Smooth muscle cell (in vitro differentiated cells): ENCODE measurements at regions not wholly inside any gene's neighbourhood (a gene's known extent, or its start where the extent isn't known, plus 50 kb on each side); places are given as distances from the start of the nearest gene placed in this dataset.

Source experiments
- DNase-seq: peaks from one replicate; lab custom pipeline; 2025; ENCODE audit not compliant: unreplicated experiment; lab: John Stamatoyannopoulos, UW
- H2AFZ ChIP-seq: fragments of 200-600 bp; sonication (generic); 2 replicates; pipeline ENCODE4 v1.6.0; 2016; ENCODE audit warnings: antibody characterized with exemption, low read depth, mild to moderate bottlenecking
- H3F3A ChIP-seq: fragments of 200-600 bp; sonication (generic); 2 replicates; pipeline ENCODE4 v1.6.0; 2017; ENCODE audit warnings: antibody characterized with exemption, low read depth
- H3K27ac ChIP-seq: fragments of 200-600 bp; sonication (generic); 2 replicates; pipeline ENCODE4 v1.5.1; 2016; ENCODE audit warnings: low read depth, mild to moderate bottlenecking
- H3K27me3 ChIP-seq: fragments of 200-600 bp; sonication (generic); 2 replicates; pipeline ENCODE4 v1.6.1; 2016; ENCODE audit warnings: low read depth, mild to moderate bottlenecking
- H3K36me3 ChIP-seq: fragments of 200-600 bp; sonication (generic); 2 replicates; pipeline ENCODE4 v1.5.1; 2016; ENCODE audit warnings: low read depth
- H3K4me1 ChIP-seq: fragments of 200-600 bp; sonication (generic); 2 replicates; pipeline ENCODE4 v1.5.1; 2016; ENCODE audit warnings: low read depth
- H3K4me2 ChIP-seq: fragments of 200-600 bp; sonication (generic); 2 replicates; pipeline ENCODE4 v1.6.0; 2016; ENCODE audit warnings: mild to moderate bottlenecking
- H3K4me3 ChIP-seq: fragments of 200-600 bp; sonication (generic); 2 replicates; pipeline ENCODE4 v1.5.1; 2016; ENCODE audit warnings: mild to moderate bottlenecking
- H3K79me2 ChIP-seq: fragments of 200-600 bp; sonication (generic); 2 replicates; pipeline ENCODE4 v1.6.0; 2016; ENCODE audit warnings: low read depth, mild to moderate bottlenecking
- H3K9ac ChIP-seq: fragments of 200-600 bp; sonication (generic); 2 replicates; pipeline ENCODE4 v1.6.0; 2016; ENCODE audit warnings: low read depth
- H3K9me3 ChIP-seq: fragments of 200-600 bp; sonication (generic); replicated peaks from 2 replicates; pipeline ENCODE4 v1.5.1; 2016; ENCODE audit warnings: low read depth
- H4K20me1 ChIP-seq: fragments of 200-600 bp; sonication (generic); 2 replicates; pipeline ENCODE4 v1.6.0; 2016; ENCODE audit warnings: low read depth
- WGBS: methylation state at CpG from one replicate; pipeline ENCODE4 v1.1.7; 2016; ENCODE audit warnings: low lambda C conversion rate; 5-methylcytosine and 5-hydroxymethylcytosine counted together
- TF ChIP-seq, protein P1 (sequence below): fragments of 200-600 bp; sonication (generic); IDR thresholded peaks from 2 replicates; pipeline ENCODE4 v1.5.1; 2017; ENCODE audit warnings: borderline replicate concordance, mild to moderate bottlenecking, antibody characterized with exemption; ENCODE audit not compliant: insufficient read depth, poor library complexity, severe bottlenecking

DNA sequence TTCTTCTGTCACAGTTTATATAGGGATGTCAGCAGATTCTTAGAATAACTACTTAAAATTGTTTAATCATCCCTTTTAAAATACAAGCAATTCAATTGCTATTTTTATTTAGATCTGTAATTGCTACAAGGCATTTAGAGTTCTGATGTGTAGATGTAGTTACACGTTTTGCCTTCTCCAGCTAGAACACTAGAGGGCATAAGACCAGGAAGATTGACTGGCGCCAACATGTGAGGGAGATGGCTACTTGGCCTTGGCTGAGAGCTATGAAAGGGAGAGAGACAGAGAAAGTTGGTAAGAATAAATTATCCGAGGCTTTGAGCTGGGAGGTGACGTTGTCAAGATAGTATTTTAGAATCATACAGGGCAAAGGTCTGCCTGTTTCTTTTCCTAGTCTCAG, 563.7 kb upstream of the PRKX start:
- no peak overlapping the region for H3K4me2 ChIP-seq
- DNase-seq: no peak
- H3K4me3 ChIP-seq: no peak overlapping the region
- TF ChIP-seq, protein P1, sequence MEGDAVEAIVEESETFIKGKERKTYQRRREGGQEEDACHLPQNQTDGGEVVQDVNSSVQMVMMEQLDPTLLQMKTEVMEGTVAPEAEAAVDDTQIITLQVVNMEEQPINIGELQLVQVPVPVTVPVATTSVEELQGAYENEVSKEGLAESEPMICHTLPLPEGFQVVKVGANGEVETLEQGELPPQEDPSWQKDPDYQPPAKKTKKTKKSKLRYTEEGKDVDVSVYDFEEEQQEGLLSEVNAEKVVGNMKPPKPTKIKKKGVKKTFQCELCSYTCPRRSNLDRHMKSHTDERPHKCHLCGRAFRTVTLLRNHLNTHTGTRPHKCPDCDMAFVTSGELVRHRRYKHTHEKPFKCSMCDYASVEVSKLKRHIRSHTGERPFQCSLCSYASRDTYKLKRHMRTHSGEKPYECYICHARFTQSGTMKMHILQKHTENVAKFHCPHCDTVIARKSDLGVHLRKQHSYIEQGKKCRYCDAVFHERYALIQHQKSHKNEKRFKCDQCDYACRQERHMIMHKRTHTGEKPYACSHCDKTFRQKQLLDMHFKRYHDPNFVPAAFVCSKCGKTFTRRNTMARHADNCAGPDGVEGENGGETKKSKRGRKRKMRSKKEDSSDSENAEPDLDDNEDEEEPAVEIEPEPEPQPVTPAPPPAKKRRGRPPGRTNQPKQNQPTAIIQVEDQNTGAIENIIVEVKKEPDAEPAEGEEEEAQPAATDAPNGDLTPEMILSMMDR: no peak
- H3K36me3 ChIP-seq: no peaks in the 10 kb centered on the region
- no peak overlapping the region for H2AFZ ChIP-seq
- no peak overlapping the region for H3K9ac ChIP-seq
- no peaks in the 10 kb centered on the region for H4K20me1 ChIP-seq
- no peaks in the 10 kb centered on the region for H3K79me2 ChIP-seq
- H3K9me3 ChIP-seq: no peaks in the 10 kb centered on the region
- H3K4me1 ChIP-seq: no peaks in the 10 kb centered on the region
- no peaks in the 10 kb centered on the region for H3F3A ChIP-seq
- H3K27ac ChIP-seq: no peak overlapping the region
- H3K27me3 ChIP-seq: no peaks in the 10 kb centered on the region
- WGBS: 82% methylated on average over 4 of the region's 4 CpGs

DNA sequence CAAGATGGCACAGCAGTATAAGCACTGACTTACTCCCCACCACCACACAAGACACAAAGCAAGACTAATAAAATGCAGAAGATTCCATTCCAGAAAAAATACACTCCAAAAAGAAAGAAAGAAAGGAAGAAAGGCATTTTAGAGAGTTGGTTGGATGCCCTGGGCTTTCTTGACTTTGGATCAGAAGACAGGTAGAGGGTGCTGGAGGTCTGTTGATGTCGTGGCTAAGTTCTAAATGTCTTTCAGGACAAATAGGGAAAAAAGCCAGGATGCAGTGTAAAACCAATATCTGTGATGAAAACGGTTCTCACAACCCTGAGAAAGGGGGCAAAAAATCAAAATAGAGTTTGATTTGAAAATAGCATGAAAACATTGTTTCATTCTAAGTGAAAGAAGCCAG, 555.2 kb upstream of the PRKX start:
- TF ChIP-seq, protein P1: no peak
- no peaks in the 10 kb centered on the region for H3K79me2 ChIP-seq
- 38% methylated on average over 2 of the region's 2 CpGs for WGBS

DNA sequence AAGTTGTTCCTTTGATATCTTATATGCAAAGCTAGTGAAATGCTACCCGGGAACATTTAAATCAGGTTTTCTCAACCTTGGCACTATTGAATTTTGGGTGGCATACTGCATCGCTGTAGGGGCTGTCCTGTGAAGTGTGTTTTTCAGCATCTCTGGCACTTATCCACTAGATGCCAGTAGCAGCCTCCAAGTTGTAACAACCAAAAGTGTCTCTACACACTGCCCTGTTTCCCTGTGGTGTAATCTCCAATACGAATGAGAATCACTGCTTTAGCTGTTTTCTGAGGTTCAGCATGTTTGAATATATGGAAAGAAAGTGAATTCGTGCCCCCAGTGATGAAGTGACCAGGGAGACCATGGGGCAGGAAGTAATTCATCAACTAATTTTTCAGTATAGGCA, 551.6 kb upstream of the PRKX start:
- no peak for DNase-seq
- H2AFZ ChIP-seq: no peak overlapping the region
- no peaks in the 10 kb centered on the region for H3K27me3 ChIP-seq
- H3K4me1 ChIP-seq: peaks cover 4% of the 10 kb centered on the region
- no peaks in the 10 kb centered on the region for H4K20me1 ChIP-seq
- H3K9me3 ChIP-seq: no peaks in the 10 kb centered on the region
- H3K27ac ChIP-seq: no peak overlapping the region
- peaks cover 7% of the 10 kb centered on the region for H3F3A ChIP-seq
- no peak overlapping the region for H3K4me3 ChIP-seq
- H3K4me2 ChIP-seq: no peak overlapping the region
- H3K9ac ChIP-seq: no peak overlapping the region
- TF ChIP-seq, protein P1: no peak
- 93% methylated on average over 4 of the region's 4 CpGs for WGBS
- H3K79me2 ChIP-seq: no peaks in the 10 kb centered on the region
- no peaks in the 10 kb centered on the region for H3K36me3 ChIP-seq

More for the DNA sequence above, 555.2 kb upstream of the PRKX start:
- Histone ChIP-seq H2AFZ (no peak overlapping the region), H3F3A (peaks cover 2% of the 10 kb centered on the region), H3K9ac (no peak overlapping the region), H3K4me3 (no peak overlapping the region), H3K9me3 (no peaks in the 10 kb centered on the region), H3K36me3 (no peaks in the 10 kb centered on the region), H3K4me1 (no peaks in the 10 kb centered on the region), H3K27ac (no peak overlapping the region), H3K4me2 (no peak overlapping the region), H4K20me1 (no peaks in the 10 kb centered on the region), H3K27me3 (no peaks in the 10 kb centered on the region)
- no peak for DNase-seq

DNA sequence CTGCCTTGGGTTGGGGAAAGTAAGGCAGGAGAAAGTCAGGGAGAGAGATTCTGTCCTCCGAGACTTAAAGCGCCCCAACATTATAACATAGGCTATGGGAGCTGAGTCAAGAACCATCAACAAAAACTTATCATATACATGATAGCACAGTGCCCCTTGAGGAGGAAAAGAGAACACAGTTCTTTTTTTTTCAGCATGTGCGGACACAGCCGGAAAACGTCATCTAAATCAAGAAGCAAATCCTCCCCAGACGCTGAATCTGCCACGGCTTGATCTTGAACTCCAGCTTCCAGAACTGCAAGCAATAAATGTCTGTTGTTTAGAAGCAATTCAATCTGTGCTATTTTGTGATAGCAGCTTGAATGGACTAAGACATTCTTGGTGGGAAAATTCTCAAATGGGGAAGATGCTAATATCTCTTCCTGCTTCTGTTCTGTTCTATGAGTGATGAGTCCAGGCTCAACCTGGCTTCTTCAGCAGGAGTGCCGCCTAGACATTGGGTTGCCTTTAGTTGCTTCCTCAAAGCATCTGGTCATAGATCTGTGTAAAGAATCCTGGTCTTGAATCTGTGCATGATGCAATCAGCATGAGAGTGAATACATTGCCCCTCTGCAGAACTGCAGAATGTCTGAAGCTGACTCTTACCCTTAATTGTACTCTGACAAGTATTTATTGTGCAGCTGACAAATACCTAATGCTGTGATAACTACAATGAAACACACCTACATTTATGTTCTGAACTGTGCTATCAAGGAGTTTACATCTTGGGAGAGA, 549.8 kb upstream of the PRKX start:
- no peaks in the 10 kb centered on the region for H4K20me1 ChIP-seq
- no peak overlapping the region for H3K9ac ChIP-seq
- H3K4me2 ChIP-seq: peak overlapping the region; percentile 82
- no peaks in the 10 kb centered on the region for H3K9me3 ChIP-seq
- H3K79me2 ChIP-seq: no peaks in the 10 kb centered on the region
- 55% methylated on average over 8 of the region's 8 CpGs for WGBS
- TF ChIP-seq, protein P1: peak; percentile 50
- no peak overlapping the region for H3K27ac ChIP-seq
- peak overlapping the region; percentile 99 for H2AFZ ChIP-seq
- peak overlapping the region; percentile 26 for H3K4me3 ChIP-seq
- peaks cover 7% of the 10 kb centered on the region for H3F3A ChIP-seq
- H3K27me3 ChIP-seq: no peaks in the 10 kb centered on the region
- no peak for DNase-seq
- H3K4me1 ChIP-seq: peaks cover 4% of the 10 kb centered on the region
- no peaks in the 10 kb centered on the region for H3K36me3 ChIP-seq
